SH-SY5Y (cell line): ENCODE measurements at regions not wholly inside any gene's neighbourhood (a gene's known extent, or its start where the extent isn't known, plus 50 kb on each side); places are given as distances from the start of the nearest gene placed in this dataset.

Experiments used
- GATA2 ChIP-seq: IDR thresholded peaks from 2 replicates; pipeline ENCODE4 v1.6.1; 2011; ENCODE audit warnings: mild to moderate bottlenecking, low read depth, low read length
- GATA3 ChIP-seq: IDR thresholded peaks from 2 replicates; pipeline ENCODE4 v1.6.1; 2011; ENCODE audit warnings: low read depth, mild to moderate bottlenecking, low read length, moderate library complexity

DNA sequence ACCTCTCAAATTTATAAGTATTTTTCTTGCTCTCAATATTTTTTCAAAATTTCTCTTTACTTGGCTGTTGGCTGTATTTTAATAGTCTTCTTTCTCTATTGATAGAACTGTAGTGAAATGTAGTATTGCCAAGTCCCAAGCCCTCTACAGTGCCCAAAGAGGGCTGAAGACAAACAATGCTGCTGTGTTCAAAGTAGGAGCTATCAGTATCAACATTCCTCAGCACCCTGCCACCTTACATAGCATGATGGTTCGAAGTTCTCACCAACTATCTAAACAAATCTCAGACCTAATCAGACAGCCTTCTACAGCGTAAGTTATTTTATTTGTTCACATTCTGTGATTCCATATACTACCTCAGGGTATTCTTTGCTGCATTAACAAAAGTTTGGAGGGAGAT lies 99.1 kb upstream of the ADAD1 start:
- TF ChIP-seq GATA3 (no peak), GATA2 (no peak)

DNA sequence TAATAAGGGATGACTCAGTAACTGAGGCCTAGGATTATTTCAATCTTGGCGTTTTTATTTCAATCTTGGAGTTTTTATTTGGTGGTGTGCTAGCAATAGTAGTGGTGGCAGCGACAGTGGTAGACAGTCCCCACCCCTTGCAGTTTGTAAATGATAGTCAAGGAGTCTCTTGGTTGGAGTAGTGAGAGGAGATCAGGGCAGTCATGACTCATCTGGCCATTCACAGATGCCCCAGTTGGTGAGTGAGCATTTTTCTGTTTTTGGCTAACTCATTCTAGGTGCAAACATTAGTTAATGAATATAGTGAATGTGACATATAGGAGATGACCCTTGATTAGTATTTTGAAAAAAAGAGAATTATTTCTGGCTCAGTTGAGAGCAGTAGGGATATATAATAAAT lies 93.5 kb upstream of the ADAD1 start:
- TF ChIP-seq GATA2 (no peak), GATA3 (no peak)

- TF ChIP-seq GATA3 = no peak
- no peak for TF ChIP-seq GATA2
Measured at GRCh38 chr4:122293374-122294365, 85.1 kb upstream of the ADAD1 start.

DNA sequence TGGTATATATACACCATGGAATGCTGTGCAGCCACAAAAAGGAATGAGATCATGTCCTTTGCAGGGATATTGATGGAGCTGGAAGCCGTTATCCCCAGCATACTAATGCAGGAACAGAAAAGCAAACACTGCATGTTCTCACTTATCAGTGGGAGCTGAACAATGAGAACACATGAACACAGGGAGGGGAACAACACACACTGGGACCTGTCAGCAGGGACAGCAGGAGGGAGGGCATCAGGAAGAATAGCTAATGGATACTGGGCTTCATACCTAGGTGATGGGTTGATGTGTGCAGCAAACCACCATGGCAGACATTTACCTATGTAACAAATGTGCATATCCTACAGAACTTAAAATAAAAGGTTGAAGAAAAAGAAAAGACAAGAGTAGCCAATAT lies 81.1 kb upstream of the ADAD1 start:
- no peak for TF ChIP-seq GATA2
- no peak for TF ChIP-seq GATA3

DNA sequence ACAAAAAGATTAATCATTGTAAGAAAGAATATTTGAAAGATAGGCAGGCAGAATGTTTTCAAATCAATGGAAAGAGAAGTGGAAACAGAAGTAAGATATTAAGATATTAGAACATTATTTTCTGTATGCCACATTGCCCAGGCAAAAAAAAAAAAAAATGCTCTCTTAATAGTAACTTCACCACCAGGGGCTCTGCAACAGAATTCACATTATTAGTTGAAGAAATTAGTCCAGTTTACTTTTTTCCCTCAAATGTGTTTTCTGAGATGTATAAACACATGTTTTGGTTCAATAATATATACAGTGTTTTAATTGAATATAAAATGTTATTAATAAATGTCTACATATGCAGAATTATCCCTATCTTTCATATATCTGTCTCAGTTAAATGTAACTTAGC lies 78.0 kb upstream of the ADAD1 start:
- no peak for TF ChIP-seq GATA3
- no peak for TF ChIP-seq GATA2

- TF ChIP-seq GATA2 = peak; percentile 16; the same call in 1 of the 2 replicates
- TF ChIP-seq GATA3 = peak; percentile 62
Measured at GRCh38 chr4:122305853-122306252, 73.0 kb upstream of the ADAD1 start.

DNA sequence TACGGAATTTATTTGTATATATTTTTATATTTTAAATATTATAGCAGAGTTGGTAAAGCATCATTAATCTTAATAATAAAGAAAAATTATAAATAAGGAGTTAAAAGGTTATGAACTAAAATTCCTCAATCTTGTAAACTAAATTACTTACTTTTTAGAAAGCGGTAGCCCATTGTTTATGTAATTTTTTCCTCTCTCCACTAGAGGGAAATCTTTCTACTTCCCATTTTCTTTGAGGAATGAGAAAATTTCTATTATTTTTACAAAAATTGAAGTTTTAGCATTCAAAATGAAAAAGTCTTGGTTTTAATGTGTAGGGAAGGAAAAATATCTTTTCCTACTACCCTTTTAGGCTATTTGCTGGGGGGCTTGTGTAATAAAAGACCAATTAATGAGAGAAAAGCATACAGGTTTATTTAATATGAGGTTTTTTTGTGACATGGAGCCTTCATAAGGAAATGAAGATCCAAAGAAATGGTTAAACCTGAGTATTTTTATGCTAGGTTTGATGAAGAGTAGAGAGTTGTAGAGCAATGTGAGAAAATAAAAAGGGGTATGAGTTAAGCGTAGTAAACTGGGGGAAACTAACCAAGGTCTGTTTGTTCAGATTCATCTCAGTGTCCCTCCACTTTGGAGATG lies 68.7 kb upstream of the ADAD1 start:
- TF ChIP-seq GATA2 = no peak
- TF ChIP-seq GATA3 = no peak

DNA sequence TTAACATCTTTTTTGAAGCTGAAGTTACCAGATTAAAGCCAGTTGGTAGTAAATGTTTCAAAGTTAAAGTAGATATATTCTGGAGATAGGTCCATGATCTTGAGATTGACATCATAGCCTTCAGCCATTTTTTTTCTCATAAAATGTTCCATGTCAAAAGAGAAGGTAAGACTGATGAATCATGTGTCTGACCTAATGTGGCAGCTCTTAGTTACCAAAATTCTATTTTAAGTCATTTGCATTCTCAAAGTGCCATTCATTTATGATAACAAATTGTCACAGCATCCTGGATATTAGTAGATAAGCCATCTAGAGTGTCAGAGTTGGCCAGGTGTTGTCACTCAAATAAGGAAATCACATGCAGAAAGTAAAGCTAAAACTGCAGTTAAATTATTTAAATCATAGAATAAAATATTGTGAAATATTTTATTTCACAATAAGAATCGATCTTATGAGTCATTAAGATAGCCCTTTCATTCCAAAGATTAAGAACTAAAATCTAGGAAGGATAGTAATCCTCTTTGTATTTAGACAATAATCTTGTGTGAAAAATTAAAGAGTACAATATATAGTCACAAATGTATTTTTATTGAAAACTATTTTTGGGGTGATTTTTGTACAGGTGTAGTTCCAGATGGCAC lies 65.7 kb upstream of the ADAD1 start:
- TF ChIP-seq GATA2 = no peak
- no peak for TF ChIP-seq GATA3

- TF ChIP-seq GATA3 (no peak), GATA2 (no peak)
Measured at GRCh38 chr4:122326908-122327307, 51.9 kb upstream of the ADAD1 start.

DNA sequence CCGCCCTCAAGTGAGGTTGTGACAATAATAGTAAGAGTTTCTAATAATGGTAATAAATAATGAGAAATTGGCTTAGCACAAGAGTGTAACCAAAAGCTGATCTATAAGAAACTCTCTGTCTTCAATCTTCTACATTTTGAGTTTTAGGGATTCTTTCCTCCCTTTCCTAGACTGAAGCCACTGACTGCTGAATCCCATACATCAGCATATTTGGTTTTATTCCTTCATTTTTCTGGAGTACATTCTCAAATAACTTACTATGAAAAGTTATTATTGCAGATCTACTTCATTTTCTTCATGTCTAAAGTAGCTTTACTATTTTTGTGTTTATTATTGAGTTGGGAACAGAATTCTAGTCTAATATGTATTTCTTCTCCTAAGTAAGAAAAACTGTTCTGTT lies 49.9 kb upstream of the ADAD1 start:
- TF ChIP-seq GATA2 (no peak), GATA3 (no peak)
